Lung (tissue), 11 donors: ENCODE measurements at regions not wholly inside any gene's neighbourhood (a gene's known extent, or its start where the extent isn't known, plus 50 kb on each side); places are given as distances from the start of the nearest gene placed in this dataset.

Source experiments
- ATAC-seq: fragments of 200-7000 bp; cut with Tn5 transposase; one replicate; pipeline ENCODE4 v1.9.1; 2020; ENCODE audit warnings: moderate number of reproducible peaks; ENCODE audit not compliant: insufficient read depth, low FRiP score
- DNase-seq, 3 donors: peaks; one replicate each; pipeline ENCODE4 v3.0.0-alpha.2; 2013 to 2017
- H3K27ac ChIP-seq, 2 donors: one replicate each; pipeline ENCODE4 v1.5.1; 2013; ENCODE audit warnings: mild to moderate bottlenecking in 2 of 2, moderate library complexity in 2 of 2, control low read depth in 1 of 2, inconsistent platforms in 1 of 2, low read depth in 1 of 2, low read length in 1 of 2
- H3K27me3 ChIP-seq, 3 donors: one replicate each; pipeline ENCODE4 v1.5.1; 2013; ENCODE audit warnings: low read length in 2 of 3; ENCODE audit not compliant: control insufficient read depth in 3 of 3, insufficient read depth in 3 of 3
- H3K36me3 ChIP-seq, 4 donors: one replicate each; pipeline ENCODE4 v1.5.1; 2013; ENCODE audit warnings: low read length in 4 of 4, mild to moderate bottlenecking in 1 of 4, moderate library complexity in 1 of 4; ENCODE audit not compliant: control insufficient read depth in 4 of 4, insufficient read depth in 4 of 4
- H3K4me1 ChIP-seq, 5 donors: one replicate each; pipeline ENCODE4 v1.5.1; 2013; ENCODE audit warnings: low read length in 5 of 5, mild to moderate bottlenecking in 2 of 5, moderate library complexity in 1 of 5; ENCODE audit not compliant: control insufficient read depth in 5 of 5, insufficient read depth in 5 of 5
- H3K4me3 ChIP-seq: one replicate; pipeline ENCODE4 v1.5.1; 2013; ENCODE audit warnings: mild to moderate bottlenecking, control low read depth, moderate library complexity
- H3K9ac ChIP-seq, 2 donors: one replicate each; pipeline ENCODE4 v1.5.1; 2013; ENCODE audit warnings: low read length in 2 of 2, control low read depth in 1 of 2; ENCODE audit not compliant: insufficient read depth in 1 of 2
- H3K9me3 ChIP-seq, 4 donors: one replicate each; pipeline ENCODE4 v1.5.1; 2013; ENCODE audit warnings: low read length in 3 of 4, mild to moderate bottlenecking in 1 of 4, moderate library complexity in 1 of 4; ENCODE audit not compliant: control insufficient read depth in 4 of 4, insufficient read depth in 3 of 4
- CTCF ChIP-seq: IDR thresholded peaks from 2 replicates; pipeline ENCODE4 v1.5.1; 2012; ENCODE audit warnings: mild to moderate bottlenecking; ENCODE audit errors: control extremely low read depth, extremely low read depth
- WGBS, 2 donors: extraction: QIAGEN DNeasy Blood & Tissue Kit; methylation state at CpG; one replicate each; pipeline ENCODE4 v1.1.7; 2013; 5-methylcytosine and 5-hydroxymethylcytosine counted together
- donor health status: control.
- donor health status: control.
- donor health status: Bipolar disorder and iron deficiency.
- donor health status: healthy.
- donor health status: DM: yes; HTN: yes; CAD: no.

DNA sequence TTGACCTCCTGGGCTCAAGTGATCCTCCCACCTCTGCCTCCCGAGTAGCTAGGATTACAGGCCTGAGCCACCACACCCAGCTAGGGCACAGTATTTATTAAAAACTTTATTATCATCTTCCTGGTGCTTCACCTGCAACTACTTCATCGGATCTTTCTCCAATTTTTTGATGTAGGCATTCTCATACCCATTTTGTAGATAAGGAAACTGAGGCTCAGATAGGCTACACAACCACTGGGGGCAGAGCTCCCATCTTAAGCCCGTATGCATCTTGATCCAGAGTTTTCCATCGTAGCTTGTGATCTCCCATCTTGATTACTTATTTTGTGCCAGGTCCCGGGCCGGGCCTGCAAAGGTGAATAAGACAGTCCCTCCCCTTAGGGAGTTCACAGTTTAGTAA, 68.1 kb upstream of the BCOR start:
- H3K27ac ChIP-seq = no peak overlapping the region
- no peaks in the 10 kb centered on the region for H3K36me3 ChIP-seq
- DNase-seq (no peak), ATAC-seq (no peak)
- no peak for TF ChIP-seq CTCF
- H3K4me1 ChIP-seq = peaks cover 3 to 39% (median 5%) of the 10 kb centered on the region in 5 donors
- H3K4me3 ChIP-seq = no peak overlapping the region
- H3K9ac ChIP-seq = no peak overlapping the region
- H3K27me3 ChIP-seq = peaks cover 5 to 32% (median 16%) of the 10 kb centered on the region in 3 donors
- WGBS, 2 donors = 81 to 96% methylated on average over 6 of the region's 6 CpGs
- peaks cover 0 to 4% (median 0%) of the 10 kb centered on the region in 4 donors for H3K9me3 ChIP-seq

DNA sequence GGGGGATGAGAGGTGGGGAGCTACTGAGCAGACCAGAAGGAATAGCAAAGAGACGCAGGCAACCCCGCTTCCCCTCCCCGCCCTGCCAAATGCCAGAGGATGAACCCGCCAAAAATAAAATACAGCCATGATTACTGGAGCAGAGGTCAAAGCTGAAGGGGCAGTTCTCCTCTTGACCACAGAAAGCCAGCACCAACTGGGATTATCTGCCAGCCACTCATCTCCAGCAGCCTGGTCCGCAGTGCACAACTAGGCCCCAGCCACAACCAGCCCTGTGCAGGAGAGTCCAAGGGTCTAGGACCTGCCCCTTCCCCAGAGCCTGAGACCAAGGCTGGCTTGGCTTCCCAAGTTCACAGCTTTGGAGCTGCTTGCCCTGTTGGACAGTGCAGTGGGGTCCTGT, 67.4 kb upstream of the BCOR start:
- WGBS, 2 donors = 75 to 100% methylated on average over 4 to 5 of the region's 5 CpGs
- TF ChIP-seq CTCF = no peak
- H3K4me1 ChIP-seq = peaks cover 0 to 36% (median 5%) of the 10 kb centered on the region in 5 donors
- no peak for ATAC-seq
- no peaks in the 10 kb centered on the region for H3K36me3 ChIP-seq
- H3K27ac ChIP-seq = no peak overlapping the region
- H3K9ac ChIP-seq = no peak overlapping the region
- peaks cover 0 to 4% (median 0%) of the 10 kb centered on the region in 4 donors for H3K9me3 ChIP-seq
- H3K27me3 ChIP-seq = peaks cover 5 to 28% (median 12%) of the 10 kb centered on the region in 3 donors
- H3K4me3 ChIP-seq = no peak overlapping the region
- DNase-seq = no peak

DNA sequence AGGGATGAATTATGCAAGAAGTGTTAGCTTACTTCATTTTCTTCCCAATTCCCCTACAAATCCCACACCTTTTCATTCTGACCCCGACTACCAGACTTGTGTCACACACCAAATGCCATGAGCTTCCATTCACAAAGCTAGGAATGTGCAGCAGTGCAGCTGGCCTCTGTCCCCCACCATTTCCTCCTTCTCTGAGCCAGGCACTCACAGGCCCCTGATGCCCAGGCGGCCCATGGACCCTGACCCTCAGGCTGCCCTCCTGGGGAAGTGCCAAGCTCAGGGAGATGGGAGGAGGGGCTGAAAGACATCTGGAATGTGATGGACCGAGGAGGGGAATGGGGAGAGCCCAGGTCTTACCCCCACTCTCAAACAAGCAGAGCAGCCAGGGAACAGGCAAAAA, 67.0 kb upstream of the BCOR start:
- no peak overlapping the region for H3K9ac ChIP-seq
- no peak overlapping the region for H3K27ac ChIP-seq
- ATAC-seq (no peak), DNase-seq (no peak)
- H3K9me3 ChIP-seq = peaks cover 0 to 2% (median 0%) of the 10 kb centered on the region in 4 donors
- no peaks in the 10 kb centered on the region for H3K36me3 ChIP-seq
- H3K27me3 ChIP-seq = peaks cover 5 to 27% (median 10%) of the 10 kb centered on the region in 3 donors
- no peak for TF ChIP-seq CTCF
- H3K4me3 ChIP-seq = no peak overlapping the region
- peaks cover 0 to 32% (median 5%) of the 10 kb centered on the region in 5 donors for H3K4me1 ChIP-seq
- WGBS, 2 donors = 52 to 100% methylated on average over 2 to 3 of the region's 3 CpGs
